Medulla oblongata (tissue), 1 donor: ENCODE measurements at regions not wholly inside any gene's neighbourhood (a gene's known extent, or its start where the extent isn't known, plus 50 kb on each side); places are given as distances from the start of the nearest gene placed in this dataset.
A peak's percentile ranks its signal among the peaks of the same experiment; 100 is the strongest.

Experiments used
- DNase-seq: peaks from one replicate; pipeline ENCODE4 v3.0.0-alpha.2; 2015; ENCODE audit errors: extremely low spot score

GRCh38 chr5:155406815-155407214 is 393.3 kb downstream of the KIF4B start:
- peak; percentile 23 for DNase-seq

- no peak for DNase-seq
These were observed 394.9 kb downstream of the KIF4B start for GRCh38 chr5:155408465-155408864.

GRCh38 chr5:155416765-155417164 is 403.2 kb downstream of the KIF4B start:
- peak; percentile 51 for DNase-seq

GRCh38 chr5:155418960-155419579 is 405.5 kb downstream of the KIF4B start:
- no peak for DNase-seq

GRCh38 chr5:155430192-155430591 is 416.6 kb downstream of the KIF4B start:
- DNase-seq = no peak

GRCh38 chr5:155434267-155434666 is 420.7 kb downstream of the KIF4B start:
- peak; percentile 18 for DNase-seq

GRCh38 chr5:155434681-155435080 is 421.1 kb downstream of the KIF4B start:
- peak; percentile 54 for DNase-seq

GRCh38 chr5:155441849-155442248 is 428.3 kb downstream of the KIF4B start:
- no peak for DNase-seq

- no peak for DNase-seq
These were observed 437.6 kb downstream of the KIF4B start for GRCh38 chr5:155451106-155451505.

- DNase-seq = no peak
These were observed 442.4 kb downstream of the KIF4B start for GRCh38 chr5:155455791-155456514.

GRCh38 chr5:155459889-155460500 is 446.4 kb downstream of the KIF4B start:
- DNase-seq = no peak

- DNase-seq = no peak
These were observed 447.0 kb downstream of the KIF4B start for GRCh38 chr5:155460501-155460931.

GRCh38 chr5:155461304-155461703 is 447.7 kb downstream of the KIF4B start:
- no peak for DNase-seq

GRCh38 chr5:155466851-155467250 is 453.3 kb downstream of the KIF4B start:
- no peak for DNase-seq

GRCh38 chr5:155471027-155471426 is 457.5 kb downstream of the KIF4B start:
- no peak for DNase-seq

- DNase-seq = no peak
These were observed 459.2 kb downstream of the KIF4B start for GRCh38 chr5:155472780-155473179.

GRCh38 chr5:155475318-155475717 is 461.8 kb downstream of the KIF4B start:
- DNase-seq = no peak

- DNase-seq = no peak
These were observed 467.2 kb downstream of the KIF4B start for GRCh38 chr5:155480731-155481131.

- no peak for DNase-seq
These were observed 467.6 kb downstream of the KIF4B start for GRCh38 chr5:155481182-155481581.

GRCh38 chr5:155482428-155482827 is 468.9 kb downstream of the KIF4B start:
- no peak for DNase-seq

GRCh38 chr5:155485386-155485785 is 471.8 kb downstream of the KIF4B start:
- DNase-seq = no peak

- DNase-seq = no peak
These were observed 476.4 kb downstream of the KIF4B start for GRCh38 chr5:155489949-155490348.

- no peak for DNase-seq
These were observed 478.6 kb downstream of the KIF4B start for GRCh38 chr5:155492191-155492590.
